ENCODE measurements at regions not wholly inside any gene's neighbourhood (a gene's known extent, or its start where the extent isn't known, plus 50 kb on each side); places are given as distances from the start of the nearest gene placed in this dataset.

DNA sequence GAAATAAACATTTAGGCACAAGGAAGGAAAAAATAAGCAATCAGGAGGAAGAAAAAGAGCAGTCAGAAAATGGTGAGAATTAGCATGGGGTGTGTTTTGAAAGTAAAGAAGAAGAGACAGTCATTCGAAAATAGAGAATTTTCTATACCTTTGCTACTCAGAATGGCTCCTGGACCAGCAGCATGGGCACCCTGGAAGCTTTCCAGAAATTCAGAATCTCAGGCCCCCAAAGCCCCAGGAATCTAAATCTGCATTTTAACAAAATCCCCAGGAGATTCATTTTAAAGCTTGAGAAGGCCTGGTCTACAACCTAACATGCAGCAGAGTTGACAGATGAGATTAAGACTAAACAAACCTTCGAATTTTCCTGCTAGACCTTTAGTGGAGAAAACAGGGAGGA lies 131.2 kb upstream of the HDAC9 start:
- H3K9ac ChIP-seq = no peak overlapping the region
- H3K27ac ChIP-seq = peak overlapping the region; percentile 5
- H3K4me3 ChIP-seq = no peak overlapping the region
- H2AFZ ChIP-seq (replicated peaks) = no peak overlapping the region
- Mint-ChIP-seq H3K9me3 (no peaks in the 10 kb centered on the region), H3K4me1 (peaks cover 9% of the 10 kb centered on the region), H3K4me3 (no peak overlapping the region), H3K27ac (peak overlapping the region; percentile 8), H3K36me3 (no peaks in the 10 kb centered on the region), H3K27me3 (ENCODE audit: insufficient read depth, low read depth) (no peaks in the 10 kb centered on the region)
- peaks cover 13% of the 10 kb centered on the region for H3K4me1 ChIP-seq
- no peaks in the 10 kb centered on the region for H3F3A ChIP-seq (ENCODE audit: low read depth)
- no peaks in the 10 kb centered on the region for H3K27me3 ChIP-seq
- H3K79me2 ChIP-seq (ENCODE audit: low read depth) = no peaks in the 10 kb centered on the region
- no peaks in the 10 kb centered on the region for H3K9me3 ChIP-seq (ENCODE audit: low read depth)
- DNase-seq (ENCODE audit: low spot score) = no peak
- H3K36me3 ChIP-seq = no peaks in the 10 kb centered on the region
- peak overlapping the region; percentile 20 for H3K4me2 ChIP-seq
- H4K20me1 ChIP-seq (ENCODE audit: low read depth) = no peaks in the 10 kb centered on the region
- no peak for TF ChIP-seq EZH2phosphoT487 (IDR thresholded peaks at IDR 0.05)
- TF ChIP-seq EZH2 (IDR thresholded peaks at IDR 0.05) = no peak
- TF ChIP-seq, protein P1, sequence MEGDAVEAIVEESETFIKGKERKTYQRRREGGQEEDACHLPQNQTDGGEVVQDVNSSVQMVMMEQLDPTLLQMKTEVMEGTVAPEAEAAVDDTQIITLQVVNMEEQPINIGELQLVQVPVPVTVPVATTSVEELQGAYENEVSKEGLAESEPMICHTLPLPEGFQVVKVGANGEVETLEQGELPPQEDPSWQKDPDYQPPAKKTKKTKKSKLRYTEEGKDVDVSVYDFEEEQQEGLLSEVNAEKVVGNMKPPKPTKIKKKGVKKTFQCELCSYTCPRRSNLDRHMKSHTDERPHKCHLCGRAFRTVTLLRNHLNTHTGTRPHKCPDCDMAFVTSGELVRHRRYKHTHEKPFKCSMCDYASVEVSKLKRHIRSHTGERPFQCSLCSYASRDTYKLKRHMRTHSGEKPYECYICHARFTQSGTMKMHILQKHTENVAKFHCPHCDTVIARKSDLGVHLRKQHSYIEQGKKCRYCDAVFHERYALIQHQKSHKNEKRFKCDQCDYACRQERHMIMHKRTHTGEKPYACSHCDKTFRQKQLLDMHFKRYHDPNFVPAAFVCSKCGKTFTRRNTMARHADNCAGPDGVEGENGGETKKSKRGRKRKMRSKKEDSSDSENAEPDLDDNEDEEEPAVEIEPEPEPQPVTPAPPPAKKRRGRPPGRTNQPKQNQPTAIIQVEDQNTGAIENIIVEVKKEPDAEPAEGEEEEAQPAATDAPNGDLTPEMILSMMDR (IDR thresholded peaks at IDR 0.05) = no peak

DNA sequence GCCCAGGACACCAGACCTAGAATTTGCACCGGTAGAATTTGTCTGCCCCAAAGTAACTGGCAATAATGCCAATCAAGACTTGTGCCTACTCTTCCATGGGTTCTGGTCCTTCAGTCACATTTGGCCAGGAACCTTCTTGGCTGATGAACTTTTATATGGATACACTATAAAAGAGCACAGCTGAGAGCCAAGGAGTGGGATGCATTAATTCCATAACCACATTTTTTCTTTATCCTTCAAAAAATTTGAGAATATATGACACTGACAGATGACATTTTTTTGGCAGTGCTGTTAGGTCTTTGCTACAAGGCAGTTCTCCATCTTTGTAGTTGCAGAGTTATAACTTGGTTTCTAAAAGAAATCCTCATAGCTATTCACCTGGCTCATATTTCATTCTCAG lies 129.2 kb upstream of the HDAC9 start:
- Mint-ChIP-seq H3K27ac (no peak overlapping the region), H3K4me3 (no peak overlapping the region), H3K27me3 (ENCODE audit: insufficient read depth, low read depth) (no peaks in the 10 kb centered on the region), H3K36me3 (no peaks in the 10 kb centered on the region), H3K9me3 (no peaks in the 10 kb centered on the region), H3K4me1 (peaks cover 9% of the 10 kb centered on the region)
- H3F3A ChIP-seq (ENCODE audit: low read depth) = no peaks in the 10 kb centered on the region
- H3K4me3 ChIP-seq = no peak overlapping the region
- no peaks in the 10 kb centered on the region for H3K36me3 ChIP-seq
- no peaks in the 10 kb centered on the region for H3K9me3 ChIP-seq (ENCODE audit: low read depth)
- TF ChIP-seq EZH2 (IDR thresholded peaks at IDR 0.05) = no peak
- no peak for TF ChIP-seq EZH2phosphoT487 (IDR thresholded peaks at IDR 0.05)
- TF ChIP-seq, protein P1 (IDR thresholded peaks at IDR 0.05) = no peak
- no peak overlapping the region for H3K9ac ChIP-seq
- H2AFZ ChIP-seq (replicated peaks) = no peak overlapping the region
- no peaks in the 10 kb centered on the region for H3K79me2 ChIP-seq (ENCODE audit: low read depth)
- no peak overlapping the region for H3K4me2 ChIP-seq
- DNase-seq (ENCODE audit: low spot score) = no peak
- no peak overlapping the region for H3K27ac ChIP-seq
- no peaks in the 10 kb centered on the region for H4K20me1 ChIP-seq (ENCODE audit: low read depth)
- H3K4me1 ChIP-seq = peaks cover 13% of the 10 kb centered on the region
- no peaks in the 10 kb centered on the region for H3K27me3 ChIP-seq

DNA sequence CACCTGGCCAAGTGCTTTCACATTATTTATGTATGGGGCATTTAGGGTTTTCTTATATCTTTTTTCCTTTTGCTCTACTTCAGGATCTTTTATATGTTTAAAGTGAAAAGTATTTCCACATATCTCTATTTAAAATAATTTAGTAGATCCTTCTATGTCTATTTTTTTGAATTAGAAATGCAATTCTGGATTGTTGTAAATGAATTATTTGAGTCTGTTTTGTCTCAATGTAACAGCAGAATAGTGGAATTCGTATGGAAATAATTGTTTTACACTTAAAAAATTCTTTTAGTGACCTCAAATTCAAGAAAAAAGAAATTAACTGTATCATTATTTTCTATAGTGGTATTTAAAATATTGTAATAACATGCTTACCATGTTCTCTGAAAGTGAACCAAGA lies 126.5 kb upstream of the HDAC9 start:
- H3K27me3 Mint-ChIP-seq (ENCODE audit: insufficient read depth, low read depth) = no peaks in the 10 kb centered on the region
- H3F3A ChIP-seq (ENCODE audit: low read depth) = no peaks in the 10 kb centered on the region
- H3K9me3 ChIP-seq (ENCODE audit: low read depth) = no peaks in the 10 kb centered on the region
- peaks cover 8% of the 10 kb centered on the region for H3K4me1 ChIP-seq
- H3K36me3 ChIP-seq = no peaks in the 10 kb centered on the region
- H3K27me3 ChIP-seq = no peaks in the 10 kb centered on the region
- no peak overlapping the region for H3K27ac ChIP-seq
- H3K4me3 ChIP-seq = no peak overlapping the region
- no peak overlapping the region for H3K4me3 Mint-ChIP-seq
- H4K20me1 ChIP-seq (ENCODE audit: low read depth) = no peaks in the 10 kb centered on the region
- no peaks in the 10 kb centered on the region for H3K79me2 ChIP-seq (ENCODE audit: low read depth)
- TF ChIP-seq, protein P1 (IDR thresholded peaks at IDR 0.05) = no peak
- no peak for TF ChIP-seq EZH2 (IDR thresholded peaks at IDR 0.05)
- TF ChIP-seq EZH2phosphoT487 (IDR thresholded peaks at IDR 0.05) = no peak
- H3K9ac ChIP-seq = no peak overlapping the region
- no peaks in the 10 kb centered on the region for H3K36me3 Mint-ChIP-seq
- H3K4me2 ChIP-seq = no peak overlapping the region
- peaks cover 3% of the 10 kb centered on the region for H3K4me1 Mint-ChIP-seq
- no peak overlapping the region for H2AFZ ChIP-seq (replicated peaks)
- no peaks in the 10 kb centered on the region for H3K9me3 Mint-ChIP-seq
- H3K27ac Mint-ChIP-seq = no peak overlapping the region
- DNase-seq (ENCODE audit: low spot score) = no peak

Data from neural progenitor cell (in vitro differentiated cells).